ENCODE measurements at regions not wholly inside any gene's neighbourhood (a gene's known extent, or its start where the extent isn't known, plus 50 kb on each side); places are given as distances from the start of the nearest gene placed in this dataset.

DNA sequence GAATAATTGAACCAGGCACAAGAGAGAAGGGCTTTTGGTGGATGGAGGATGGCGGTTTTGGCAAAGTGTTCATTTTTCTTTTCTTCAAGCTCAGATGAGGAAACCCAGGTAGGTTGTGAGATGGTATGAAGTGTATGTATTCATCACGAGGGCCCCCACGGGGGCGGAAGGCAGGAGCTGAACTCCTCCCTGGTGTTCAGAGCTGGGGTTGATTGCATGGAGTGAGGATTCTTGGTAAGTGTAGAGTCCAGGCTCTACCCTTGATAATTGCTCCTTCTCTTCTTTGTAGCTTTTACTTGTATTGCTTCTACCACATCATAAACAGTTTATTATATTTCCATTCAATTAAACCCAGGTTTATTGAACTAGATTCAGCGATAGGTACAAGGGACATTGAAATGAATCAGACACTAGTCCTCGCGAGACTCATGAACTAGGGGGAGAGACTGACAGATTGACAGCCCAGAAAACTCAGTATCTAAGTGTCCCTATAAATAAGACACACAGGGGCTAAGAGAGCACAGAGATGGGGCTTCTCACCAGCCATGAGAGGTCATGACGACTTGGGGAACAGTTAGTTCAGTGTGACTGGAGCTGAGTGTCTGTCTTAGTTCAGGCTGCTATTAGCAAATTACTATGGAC is 116.7 kb upstream of the KLF4 start:
- Histone ChIP-seq H2AFZ (ENCODE audit: insufficient read depth, low read length, poor library complexity) (no peak overlapping the region), H3K23ac (ENCODE audit: low read length) (no peak overlapping the region), H3K4me2 (ENCODE audit: low read length) (no peak overlapping the region), H4K91ac (ENCODE audit: low read depth, low read length) (no peak overlapping the region), H2BK12ac (ENCODE audit: low read length) (no peak overlapping the region), H3K79me1 (ENCODE audit: low read length) (no peaks in the 10 kb centered on the region), H3K9me3 (ENCODE audit: insufficient read depth, low read depth, low read length) (no peaks in the 10 kb centered on the region), H3K9ac (ENCODE audit: low read length) (no peak overlapping the region), H2BK120ac (ENCODE audit: insufficient read depth, low read length, poor library complexity) (no peak overlapping the region), H3K36me3 (ENCODE audit: control insufficient read depth in 1 of 2, insufficient read depth in 2 of 2, low read length in 2 of 2) (no peaks in the 10 kb centered on the region), H3K79me2 (ENCODE audit: control insufficient read depth, insufficient read depth, low read length, poor library complexity) (no peaks in the 10 kb centered on the region), H3K18ac (ENCODE audit: low read length) (no peak overlapping the region), H4K8ac (ENCODE audit: low read depth, low read length) (no peak overlapping the region), H2AK5ac (ENCODE audit: low read length) (no peak overlapping the region), H3K27ac (ENCODE audit: low read depth, low read length) (no peak overlapping the region), H3K4ac (ENCODE audit: low read depth, low read length) (no peak overlapping the region), H3K4me1 (ENCODE audit: control insufficient read depth in 1 of 2, insufficient read depth in 2 of 2, low read length in 2 of 2) (no peaks in the 10 kb centered on the region), H3K14ac (ENCODE audit: low read length) (no peak overlapping the region), H3K4me3 (ENCODE audit: low read depth, low read length) (no peak overlapping the region), H2BK5ac (ENCODE audit: low read depth, low read length, poor library complexity) (no peak overlapping the region), H3K27me3 (ENCODE audit: insufficient read depth, low read length) (no peaks in the 10 kb centered on the region), H4K12ac (ENCODE audit: low read depth, low read length) (no peak overlapping the region)
- no peak for DNase-seq
- WGBS (ENCODE audit: extremely low coverage, insufficient coverage, insufficient read length), result no CpG with 5 or more reads among the region's 8 CpGs

DNA sequence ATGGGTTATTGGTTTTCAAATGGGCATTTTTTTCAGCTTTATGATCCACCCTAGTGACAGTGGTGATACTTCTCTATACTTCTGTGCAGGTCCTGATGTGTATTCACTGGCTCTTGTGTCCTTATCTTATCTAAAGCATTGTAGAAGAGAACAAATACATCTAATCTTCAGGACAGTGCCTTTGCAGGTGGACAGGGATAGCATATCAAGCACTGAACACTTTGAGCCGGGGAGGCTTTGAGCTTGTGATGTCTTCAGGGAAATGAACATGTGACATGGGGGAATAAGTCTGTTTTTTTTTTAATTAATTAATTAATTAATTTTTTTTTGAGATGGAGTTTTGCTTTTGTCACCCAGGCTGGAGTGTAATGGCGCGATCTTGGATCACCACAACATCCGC is 115.5 kb upstream of the KLF4 start:
- no peak overlapping the region for H3K18ac ChIP-seq (ENCODE audit: low read length)
- H3K27ac ChIP-seq (ENCODE audit: low read depth, low read length), result no peak overlapping the region
- no peak overlapping the region for H3K9ac ChIP-seq (ENCODE audit: low read length)
- no peak overlapping the region for H2BK5ac ChIP-seq (ENCODE audit: low read depth, low read length, poor library complexity)
- H2BK120ac ChIP-seq (ENCODE audit: insufficient read depth, low read length, poor library complexity), result no peak overlapping the region
- no peaks in the 10 kb centered on the region for H3K4me1 ChIP-seq (ENCODE audit: control insufficient read depth in 1 of 2, insufficient read depth in 2 of 2, low read length in 2 of 2)
- H3K14ac ChIP-seq (ENCODE audit: low read length), result no peak overlapping the region
- no peak overlapping the region for H2BK12ac ChIP-seq (ENCODE audit: low read length)
- H4K8ac ChIP-seq (ENCODE audit: low read depth, low read length), result no peak overlapping the region
- no peaks in the 10 kb centered on the region for H3K9me3 ChIP-seq (ENCODE audit: insufficient read depth, low read depth, low read length)
- no peak overlapping the region for H4K12ac ChIP-seq (ENCODE audit: low read depth, low read length)
- no peaks in the 10 kb centered on the region for H3K79me1 ChIP-seq (ENCODE audit: low read length)
- no peak overlapping the region for H3K4ac ChIP-seq (ENCODE audit: low read depth, low read length)
- H3K36me3 ChIP-seq (ENCODE audit: control insufficient read depth in 1 of 2, insufficient read depth in 2 of 2, low read length in 2 of 2), result no peaks in the 10 kb centered on the region
- H2AFZ ChIP-seq (ENCODE audit: insufficient read depth, low read length, poor library complexity), result no peak overlapping the region
- no peak overlapping the region for H4K91ac ChIP-seq (ENCODE audit: low read depth, low read length)
- H3K27me3 ChIP-seq (ENCODE audit: insufficient read depth, low read length), result no peaks in the 10 kb centered on the region
- no peaks in the 10 kb centered on the region for H3K79me2 ChIP-seq (ENCODE audit: control insufficient read depth, insufficient read depth, low read length, poor library complexity)
- no peak for DNase-seq
- H3K4me3 ChIP-seq (ENCODE audit: low read depth, low read length), result no peak overlapping the region
- H3K23ac ChIP-seq (ENCODE audit: low read length), result no peak overlapping the region
- no CpG with 5 or more reads among the region's 4 CpGs for WGBS (ENCODE audit: extremely low coverage, insufficient coverage, insufficient read length)
- no peak overlapping the region for H2AK5ac ChIP-seq (ENCODE audit: low read length)
- no peak overlapping the region for H3K4me2 ChIP-seq (ENCODE audit: low read length)

DNA sequence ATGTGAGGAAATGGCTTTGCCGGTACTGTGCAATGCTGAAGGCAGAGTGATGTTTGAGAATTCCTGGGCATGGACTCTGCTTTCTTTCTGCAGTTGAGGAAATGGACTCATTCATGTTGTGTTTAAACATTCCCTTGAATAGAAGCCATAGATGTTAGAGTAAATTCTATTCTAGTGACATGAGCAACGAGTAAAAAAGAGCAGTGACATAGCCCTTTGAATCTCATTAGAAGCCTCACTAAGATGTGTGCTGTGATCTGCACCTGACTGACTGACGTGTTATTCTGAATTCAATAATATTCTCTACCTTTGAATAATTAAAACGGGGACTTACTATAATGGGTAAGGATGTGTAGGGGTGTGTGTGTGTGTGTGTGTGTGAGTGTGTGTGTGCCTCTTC is 113.7 kb upstream of the KLF4 start:
- Histone ChIP-seq H3K14ac (ENCODE audit: low read length) (no peak overlapping the region), H3K27ac (ENCODE audit: low read depth, low read length) (no peak overlapping the region), H4K12ac (ENCODE audit: low read depth, low read length) (no peak overlapping the region), H2AK5ac (ENCODE audit: low read length) (no peak overlapping the region), H3K9ac (ENCODE audit: low read length) (no peak overlapping the region), H4K8ac (ENCODE audit: low read depth, low read length) (no peak overlapping the region), H3K4me3 (ENCODE audit: low read depth, low read length) (no peak overlapping the region), H3K18ac (ENCODE audit: low read length) (no peak overlapping the region), H3K36me3 (ENCODE audit: control insufficient read depth in 1 of 2, insufficient read depth in 2 of 2, low read length in 2 of 2) (no peaks in the 10 kb centered on the region), H2BK12ac (ENCODE audit: low read length) (no peak overlapping the region), H3K4me1 (ENCODE audit: control insufficient read depth in 1 of 2, insufficient read depth in 2 of 2, low read length in 2 of 2) (no peaks in the 10 kb centered on the region), H4K91ac (ENCODE audit: low read depth, low read length) (no peak overlapping the region), H3K79me2 (ENCODE audit: control insufficient read depth, insufficient read depth, low read length, poor library complexity) (no peaks in the 10 kb centered on the region), H3K4me2 (ENCODE audit: low read length) (no peak overlapping the region), H3K9me3 (ENCODE audit: insufficient read depth, low read depth, low read length) (no peaks in the 10 kb centered on the region), H2AFZ (ENCODE audit: insufficient read depth, low read length, poor library complexity) (no peak overlapping the region), H3K23ac (ENCODE audit: low read length) (no peak overlapping the region), H2BK120ac (ENCODE audit: insufficient read depth, low read length, poor library complexity) (no peak overlapping the region), H3K27me3 (ENCODE audit: insufficient read depth, low read length) (no peaks in the 10 kb centered on the region), H2BK5ac (ENCODE audit: low read depth, low read length, poor library complexity) (no peak overlapping the region), H3K4ac (ENCODE audit: low read depth, low read length) (no peak overlapping the region), H3K79me1 (ENCODE audit: low read length) (no peaks in the 10 kb centered on the region)
- DNase-seq, result no peak
- no CpG with 5 or more reads among the region's 4 CpGs for WGBS (ENCODE audit: extremely low coverage, insufficient coverage, insufficient read length)

DNA sequence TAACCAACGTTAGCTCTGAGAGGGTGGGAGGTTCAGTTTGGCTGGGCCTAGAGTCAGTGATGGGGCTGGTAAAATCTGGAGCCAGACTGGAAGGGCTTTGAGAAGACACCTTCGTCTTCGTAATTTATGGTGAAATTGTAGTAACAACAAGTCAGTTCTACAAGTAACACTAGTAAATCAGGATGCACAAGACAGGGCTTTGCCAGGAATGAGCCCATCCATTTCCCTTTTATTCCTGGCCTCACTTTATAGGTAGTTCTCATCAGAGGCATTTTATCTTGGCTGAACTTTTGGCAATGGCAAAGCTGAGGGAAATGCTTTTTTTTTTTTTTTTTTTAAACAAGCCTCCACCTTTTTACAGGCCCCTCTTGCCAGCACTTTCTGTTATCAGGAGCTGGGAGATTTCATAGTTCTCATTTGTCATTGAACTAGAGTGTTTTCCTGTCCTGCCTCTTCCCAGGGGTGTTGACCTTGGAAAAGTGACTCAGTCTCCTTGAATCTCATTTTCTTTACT is 110.5 kb upstream of the KLF4 start:
- Histone ChIP-seq H3K27me3 (ENCODE audit: insufficient read depth, low read length) (no peaks in the 10 kb centered on the region), H2AFZ (ENCODE audit: insufficient read depth, low read length, poor library complexity) (no peak overlapping the region), H2AK5ac (ENCODE audit: low read length) (no peak overlapping the region), H3K9me3 (ENCODE audit: insufficient read depth, low read depth, low read length) (no peaks in the 10 kb centered on the region), H4K12ac (ENCODE audit: low read depth, low read length) (no peak overlapping the region), H3K9ac (ENCODE audit: low read length) (no peak overlapping the region), H3K36me3 (ENCODE audit: control insufficient read depth in 1 of 2, insufficient read depth in 2 of 2, low read length in 2 of 2) (no peaks in the 10 kb centered on the region), H3K4me3 (ENCODE audit: low read depth, low read length) (no peak overlapping the region), H3K27ac (ENCODE audit: low read depth, low read length) (no peak overlapping the region), H2BK120ac (ENCODE audit: insufficient read depth, low read length, poor library complexity) (no peak overlapping the region), H2BK5ac (ENCODE audit: low read depth, low read length, poor library complexity) (no peak overlapping the region), H2BK12ac (ENCODE audit: low read length) (no peak overlapping the region), H4K91ac (ENCODE audit: low read depth, low read length) (no peak overlapping the region), H3K79me1 (ENCODE audit: low read length) (no peaks in the 10 kb centered on the region), H3K4me1 (ENCODE audit: control insufficient read depth in 1 of 2, insufficient read depth in 2 of 2, low read length in 2 of 2) (no peaks in the 10 kb centered on the region), H3K14ac (ENCODE audit: low read length) (no peak overlapping the region), H3K18ac (ENCODE audit: low read length) (no peak overlapping the region), H3K4ac (ENCODE audit: low read depth, low read length) (no peak overlapping the region), H3K79me2 (ENCODE audit: control insufficient read depth, insufficient read depth, low read length, poor library complexity) (no peaks in the 10 kb centered on the region), H4K8ac (ENCODE audit: low read depth, low read length) (no peak overlapping the region), H3K23ac (ENCODE audit: low read length) (no peak overlapping the region), H3K4me2 (ENCODE audit: low read length) (no peak overlapping the region)
- DNase-seq, result no peak
- WGBS (ENCODE audit: extremely low coverage, insufficient coverage, insufficient read length), result no CpG with 5 or more reads among the region's 3 CpGs
